ENCODE measurements at regions not wholly inside any gene's neighbourhood (a gene's known extent, or its start where the extent isn't known, plus 50 kb on each side); places are given as distances from the start of the nearest gene placed in this dataset.

GRCh38 chrY:14438395-14438794, 85.9 kb upstream of the NLGN4Y start (continued):
- TF ChIP-seq CTCF (IDR thresholded peaks at IDR 0.05) (no peak), KDM1A (IDR thresholded peaks at IDR 0.05; ENCODE audit: low read depth) (no peak), RCOR1 (IDR thresholded peaks at IDR 0.05; ENCODE audit: low read depth, low read length) (no peak), CBX8 (IDR thresholded peaks at IDR 0.05) (no peak), BCL3 (IDR thresholded peaks at IDR 0.05) (no peak), BHLHE40 (IDR thresholded peaks at IDR 0.05; ENCODE audit: low read depth, low read length) (no peak), MYC (IDR thresholded peaks at IDR 0.05; ENCODE audit: borderline replicate concordance, low read length) (no peak)

GRCh38 chrY:14444550-14444949, 79.8 kb upstream of the NLGN4Y start:
- Histone ChIP-seq H3K4me2 (no peak overlapping the region), H3K9me3 (no peaks in the 10 kb centered on the region), H3K4me3 (no peak overlapping the region), H3K27ac (no peak overlapping the region), H3K4me1 (no peaks in the 10 kb centered on the region)
- no peak for ATAC-seq
- WGBS (ENCODE audit: missing lambda C conversion rate), result 2% methylated on average over 4 of the region's 4 CpGs
- DNase-seq (ENCODE audit: low read depth in 1 of 2, low spot score in 1 of 2), result no peak
- ChIA-PET POLR2A (no interaction called here), CTCF (no interaction called here)
- TF ChIP-seq HOXB13 (CRISPR knock-in tag; IDR thresholded peaks at IDR 0.05; ENCODE audit: low read depth) (no peak), E2F6 (IDR thresholded peaks at IDR 0.05; ENCODE audit: borderline replicate concordance, low read depth) (no peak), REST (IDR thresholded peaks at IDR 0.05) (no peak), CEBPB (IDR thresholded peaks at IDR 0.05) (no peak), FOXS1 (CRISPR knock-in tag; IDR thresholded peaks at IDR 0.05) (no peak), ZNF302 (CRISPR knock-in tag; IDR thresholded peaks at IDR 0.05) (no peak), POLR2A (IDR thresholded peaks at IDR 0.05; ENCODE audit: low read length) (no peak), RAD21 (conservative IDR thresholded peaks at IDR 0.05 in 1 of 2, IDR thresholded peaks at IDR 0.05 in 1 of 2) (no peak), HMGXB4 (CRISPR knock-in tag; IDR thresholded peaks at IDR 0.05; ENCODE audit: borderline replicate concordance) (no peak), CHD4 (IDR thresholded peaks at IDR 0.05; ENCODE audit: borderline replicate concordance) (no peak), EHMT2 (IDR thresholded peaks at IDR 0.05; ENCODE audit: low read depth) (no peak), PHF8 (IDR thresholded peaks at IDR 0.05; ENCODE audit: borderline replicate concordance, low read depth) (no peak), CBX2 (IDR thresholded peaks at IDR 0.05; ENCODE audit: borderline replicate concordance, low read depth) (no peak), ZSCAN20 (CRISPR knock-in tag; IDR thresholded peaks at IDR 0.05) (no peak), HES2 (IDR thresholded peaks at IDR 0.05) (no peak)
- FAIRE-seq, result no peak
